Cardiac fibroblast (primary cell): ENCODE measurements at regions not wholly inside any gene's neighbourhood (a gene's known extent, or its start where the extent isn't known, plus 50 kb on each side); places are given as distances from the start of the nearest gene placed in this dataset.

Experiments
- DNase-seq, 2 donors: peaks; one replicate each; pipeline versions ENCODE4 v3.0.0 to v3.0.0-alpha.2; 2010; ENCODE audit warnings: low read depth in 2 of 2
- H3K4me3 ChIP-seq, 2 donors: replicated peaks in 1 of 2; 1 replicate in 1 of 2; 2 replicates in 1 of 2; pipeline ENCODE4 v1.5.1; 2011; ENCODE audit warnings: low read depth in 2 of 2, low read length in 2 of 2, mild to moderate bottlenecking in 2 of 2, moderate library complexity in 1 of 2
- CTCF ChIP-seq: IDR thresholded peaks from one replicate; pipeline ENCODE4 v1.5.1; 2011; ENCODE audit warnings: low read depth, mild to moderate bottlenecking, low read length, inconsistent platforms

GRCh38 chr5:109597893-109598292 is 91.8 kb upstream of the MAN2A1 start:
- no peak for TF ChIP-seq CTCF
- no peak for DNase-seq
- H3K4me3 ChIP-seq: no peak overlapping the region

GRCh38 chr5:109594217-109594616 is 95.5 kb upstream of the MAN2A1 start:
- no peak for DNase-seq
- no peak for TF ChIP-seq CTCF
- H3K4me3 ChIP-seq: no peak overlapping the region

- no peak for DNase-seq
- H3K4me3 ChIP-seq: no peak overlapping the region
- TF ChIP-seq CTCF: no peak
Observed at GRCh38 chr5:109590799-109591198, 98.9 kb upstream of the MAN2A1 start.

GRCh38 chr5:109589986-109590385 is 99.7 kb upstream of the MAN2A1 start:
- no peak overlapping the region for H3K4me3 ChIP-seq
- peak in 1 of 2 donors; percentile 4 for DNase-seq
- TF ChIP-seq CTCF: no peak

- no peak for DNase-seq
- no peak overlapping the region for H3K4me3 ChIP-seq
- no peak for TF ChIP-seq CTCF
Observed at GRCh38 chr5:109589239-109589638, 100.5 kb upstream of the MAN2A1 start.

- TF ChIP-seq CTCF: no peak
- no peak overlapping the region for H3K4me3 ChIP-seq
- no peak for DNase-seq
Observed at GRCh38 chr5:109588281-109589035, 101.3 kb upstream of the MAN2A1 start.

GRCh38 chr5:109584986-109585599 is 104.6 kb upstream of the MAN2A1 start:
- no peak for TF ChIP-seq CTCF
- peak; percentile 31 to 63 for DNase-seq
- H3K4me3 ChIP-seq: no peak overlapping the region
